ENCODE measurements at regions not wholly inside any gene's neighbourhood (a gene's known extent, or its start where the extent isn't known, plus 50 kb on each side); places are given as distances from the start of the nearest gene placed in this dataset.

DNA sequence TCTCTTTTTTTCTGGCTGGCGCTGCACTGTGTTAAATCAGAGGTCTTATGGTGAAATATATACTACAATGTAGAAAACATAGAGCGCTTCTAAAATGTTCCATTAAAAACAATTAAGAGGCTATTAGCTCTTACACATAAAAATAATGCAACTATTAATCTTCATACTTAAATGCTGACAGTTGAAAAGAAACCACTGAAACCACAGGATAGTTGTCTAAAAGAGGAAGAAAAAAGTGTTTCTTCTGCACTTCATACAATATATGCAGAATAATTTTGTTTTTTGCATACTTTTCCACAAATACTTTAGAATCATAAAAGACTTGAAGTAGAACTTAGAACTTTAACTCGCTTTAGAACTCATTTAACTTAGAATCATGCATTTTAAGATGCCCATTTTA is 170.5 kb downstream of the PYDC2 start:
- TF ChIP-seq POLR2AphosphoS5 (IDR thresholded peaks at IDR 0.05; ENCODE audit: low read depth, low read length), result no peak
- no peak for TF ChIP-seq POLR2A (IDR thresholded peaks at IDR 0.05; ENCODE audit: low read depth, low read length)
- TF ChIP-seq TAF1 (IDR thresholded peaks at IDR 0.05; ENCODE audit: borderline replicate concordance, low read depth, low read length), result no peak

Measured in GM12892 (cell line).